ENCODE measurements at regions not wholly inside any gene's neighbourhood (a gene's known extent, or its start where the extent isn't known, plus 50 kb on each side); places are given as distances from the start of the nearest gene placed in this dataset.

DNA sequence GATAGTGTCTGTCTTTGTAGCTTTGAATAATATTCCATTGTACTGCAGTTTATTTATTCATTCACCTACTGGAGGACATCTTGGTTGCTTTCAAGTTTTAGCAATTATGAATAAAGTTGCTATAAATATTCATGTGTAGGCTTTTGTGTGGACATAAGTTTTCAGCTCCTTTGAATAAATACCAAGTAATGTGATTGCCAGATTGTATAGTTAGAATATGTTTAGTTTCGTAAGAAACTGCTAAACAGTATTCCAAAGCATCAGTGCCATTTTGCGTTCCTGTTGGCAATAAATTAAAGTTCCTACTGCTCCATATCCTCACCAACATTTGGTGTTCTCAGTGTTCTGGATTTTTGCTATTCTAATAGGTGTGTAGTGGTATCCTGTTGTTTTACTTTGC is 311.7 kb upstream of the FMN2 start:
- DNase-seq (ENCODE audit: low read depth in 4 of 4, low spot score in 1 of 4): no peak

- no peak for DNase-seq (ENCODE audit: low read depth in 4 of 4, low spot score in 1 of 4)
Observed at GRCh38 chr1:239784896-239785295, 306.8 kb upstream of the FMN2 start.

DNA sequence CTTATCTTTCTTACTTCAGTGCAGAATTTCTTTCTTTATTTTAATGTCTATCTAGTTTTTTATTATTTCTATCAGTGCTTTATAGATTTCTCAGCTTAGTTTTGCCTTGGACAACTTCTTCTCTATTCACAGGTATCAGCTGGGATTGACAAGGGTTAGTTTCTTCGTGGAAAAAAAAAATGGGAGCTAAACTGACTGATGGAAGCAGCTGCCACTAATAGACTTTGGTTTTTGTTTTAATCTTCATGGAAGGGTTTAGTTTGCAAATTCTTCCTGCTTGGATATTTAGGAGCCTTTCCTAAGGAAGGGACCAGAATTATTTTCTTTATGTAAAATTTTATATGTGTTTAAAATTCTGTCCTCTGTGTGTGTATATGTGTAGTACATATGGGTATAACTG is 306.1 kb upstream of the FMN2 start:
- DNase-seq (ENCODE audit: low read depth in 4 of 4, low spot score in 1 of 4): no peak

- DNase-seq (ENCODE audit: low read depth in 4 of 4, low spot score in 1 of 4): no peak
Observed at GRCh38 chr1:239786464-239786863, 305.2 kb upstream of the FMN2 start.

- DNase-seq (ENCODE audit: low read depth in 4 of 4, low spot score in 1 of 4): no peak
Observed at GRCh38 chr1:239792157-239792556, 299.5 kb upstream of the FMN2 start.

GRCh38 chr1:239795304-239795703 is 296.4 kb upstream of the FMN2 start:
- no peak for DNase-seq (ENCODE audit: low read depth in 4 of 4, low spot score in 1 of 4)

DNA sequence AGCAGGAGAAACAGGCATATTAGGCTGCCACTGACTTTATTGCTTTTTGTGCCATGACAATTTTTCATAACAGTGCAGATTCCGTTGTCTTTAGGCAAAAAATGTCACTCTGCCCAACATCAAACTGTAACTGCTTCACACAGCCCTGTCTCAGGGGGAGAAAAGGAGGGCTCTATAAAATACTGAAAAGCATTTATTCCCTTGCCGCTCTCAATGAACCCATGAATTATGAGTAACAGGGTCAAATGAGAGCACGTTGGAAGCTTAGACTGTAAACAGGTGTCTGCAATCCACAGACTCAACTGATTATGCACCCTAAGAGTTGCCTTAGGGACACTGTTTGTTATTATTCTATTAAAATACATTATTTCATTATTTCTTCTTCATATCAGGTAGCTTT is 292.1 kb upstream of the FMN2 start:
- no peak for DNase-seq (ENCODE audit: low read depth in 4 of 4, low spot score in 1 of 4)

- no peak for DNase-seq (ENCODE audit: low read depth in 4 of 4, low spot score in 1 of 4)
Observed at GRCh38 chr1:239800861-239801260, 290.8 kb upstream of the FMN2 start.

DNA sequence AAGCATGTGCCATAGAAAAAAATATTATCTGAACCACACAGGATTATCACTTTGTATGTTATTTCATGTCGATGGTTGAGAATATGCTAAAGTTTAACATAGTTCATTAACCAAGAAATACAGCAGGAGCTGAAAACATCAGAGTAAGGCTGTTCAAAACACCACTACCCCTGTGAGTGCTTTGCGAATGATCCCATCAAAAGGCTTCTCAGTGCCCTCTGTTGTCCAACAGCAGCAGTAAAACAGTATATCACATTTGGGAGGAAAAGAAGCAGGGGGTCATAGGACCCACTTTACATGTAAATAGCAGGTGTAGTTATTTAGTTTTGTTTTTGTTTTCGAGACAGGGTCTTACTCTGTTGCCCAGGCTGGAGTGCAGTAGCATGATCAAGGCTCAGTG is 289.4 kb upstream of the FMN2 start:
- no peak for DNase-seq (ENCODE audit: low read depth in 4 of 4, low spot score in 1 of 4)

DNA sequence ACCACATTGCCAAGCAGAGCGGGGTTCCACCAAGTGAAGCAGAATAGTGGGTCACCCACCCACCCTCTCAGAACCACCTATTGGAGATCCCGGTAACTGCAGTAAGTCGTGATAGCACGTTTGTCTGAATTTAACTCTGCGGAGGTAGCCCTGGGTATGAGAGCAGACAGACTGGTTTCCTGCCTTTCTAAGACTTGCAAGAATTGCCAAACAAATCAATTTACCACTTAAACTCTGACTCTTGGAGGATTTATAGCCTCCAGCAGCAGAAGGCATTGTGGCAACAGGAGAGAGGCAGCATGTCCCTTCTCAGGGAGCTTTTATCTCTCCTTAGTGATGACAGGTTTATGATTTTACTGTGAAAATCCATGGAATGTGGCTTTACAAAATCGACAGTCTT is 287.9 kb upstream of the FMN2 start:
- no peak for DNase-seq (ENCODE audit: low read depth in 4 of 4, low spot score in 1 of 4)

DNA sequence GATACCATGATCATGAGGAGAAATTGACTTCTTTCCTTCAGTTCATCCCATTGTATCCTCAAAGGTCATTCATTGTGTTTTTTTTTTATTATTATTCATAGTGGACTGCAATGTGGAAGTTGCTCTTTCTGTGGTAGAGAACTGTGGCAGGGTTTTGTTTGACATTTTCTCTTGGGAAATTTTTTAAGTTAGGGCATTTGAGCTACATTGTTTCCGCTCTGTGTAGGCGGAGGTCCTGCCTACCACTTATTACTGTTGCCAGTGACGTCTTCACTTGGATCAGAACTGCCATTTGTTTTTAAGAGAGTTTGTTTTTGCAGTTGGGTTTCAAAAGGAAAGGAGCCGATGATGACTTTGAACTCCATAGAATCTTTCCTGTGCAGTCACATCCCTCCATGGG is 287.4 kb upstream of the FMN2 start:
- DNase-seq (ENCODE audit: low read depth in 4 of 4, low spot score in 1 of 4): no peak

DNA sequence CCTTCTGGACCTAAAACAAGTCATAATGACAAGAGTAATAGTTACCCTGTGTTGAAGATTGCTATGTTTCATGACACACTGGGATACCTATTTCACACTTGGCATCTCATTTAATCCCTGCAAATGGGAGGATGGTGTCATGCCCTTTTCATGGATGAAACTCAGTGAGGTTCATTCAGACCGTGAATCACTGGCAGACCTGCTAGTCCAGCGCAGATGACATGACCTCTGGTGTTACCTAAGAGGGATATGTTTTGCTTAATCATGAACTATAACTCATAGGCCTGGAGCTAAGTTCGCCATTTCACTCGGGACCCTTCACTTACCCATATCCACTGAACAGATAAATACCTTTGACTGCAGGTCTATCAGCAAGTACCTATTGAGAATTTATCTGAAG is 286.6 kb upstream of the FMN2 start:
- no peak for DNase-seq (ENCODE audit: low read depth in 4 of 4, low spot score in 1 of 4)

GRCh38 chr1:239805851-239806772 is 285.6 kb upstream of the FMN2 start:
- DNase-seq (ENCODE audit: low read depth in 4 of 4, low spot score in 1 of 4): no peak

- DNase-seq (ENCODE audit: low read depth in 4 of 4, low spot score in 1 of 4): no peak
Observed at GRCh38 chr1:239806897-239807296, 284.8 kb upstream of the FMN2 start.

- no peak for DNase-seq (ENCODE audit: low read depth in 4 of 4, low spot score in 1 of 4)
Observed at GRCh38 chr1:239807361-239807760, 284.3 kb upstream of the FMN2 start.

DNA sequence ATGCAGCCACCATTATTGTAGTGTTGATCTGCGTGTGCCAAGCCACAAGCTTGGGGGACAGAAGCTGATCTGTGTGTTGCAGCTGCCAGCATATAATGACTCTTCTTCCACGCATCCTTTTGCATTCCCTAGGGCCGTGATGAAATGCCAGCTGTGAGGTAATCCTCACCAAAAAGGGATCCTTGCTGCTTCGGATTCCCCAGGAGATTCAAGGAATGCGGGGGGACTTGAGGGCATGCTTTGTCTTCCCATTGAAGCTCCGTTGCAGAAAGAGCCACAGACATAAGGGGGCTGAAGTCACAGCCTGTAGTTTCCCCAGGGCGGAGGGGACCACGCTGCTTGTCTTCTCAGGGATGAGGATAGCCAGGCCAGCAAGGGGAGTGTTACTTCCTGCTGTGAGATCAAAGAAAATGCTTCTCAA is 281.6 kb upstream of the FMN2 start:
- DNase-seq (ENCODE audit: low read depth in 4 of 4, low spot score in 1 of 4): no peak

- DNase-seq (ENCODE audit: low read depth in 4 of 4, low spot score in 1 of 4): no peak
Observed at GRCh38 chr1:239811211-239811885, 280.3 kb upstream of the FMN2 start.

GRCh38 chr1:239812580-239812979 is 279.1 kb upstream of the FMN2 start:
- DNase-seq (ENCODE audit: low read depth in 4 of 4, low spot score in 1 of 4): no peak

DNA sequence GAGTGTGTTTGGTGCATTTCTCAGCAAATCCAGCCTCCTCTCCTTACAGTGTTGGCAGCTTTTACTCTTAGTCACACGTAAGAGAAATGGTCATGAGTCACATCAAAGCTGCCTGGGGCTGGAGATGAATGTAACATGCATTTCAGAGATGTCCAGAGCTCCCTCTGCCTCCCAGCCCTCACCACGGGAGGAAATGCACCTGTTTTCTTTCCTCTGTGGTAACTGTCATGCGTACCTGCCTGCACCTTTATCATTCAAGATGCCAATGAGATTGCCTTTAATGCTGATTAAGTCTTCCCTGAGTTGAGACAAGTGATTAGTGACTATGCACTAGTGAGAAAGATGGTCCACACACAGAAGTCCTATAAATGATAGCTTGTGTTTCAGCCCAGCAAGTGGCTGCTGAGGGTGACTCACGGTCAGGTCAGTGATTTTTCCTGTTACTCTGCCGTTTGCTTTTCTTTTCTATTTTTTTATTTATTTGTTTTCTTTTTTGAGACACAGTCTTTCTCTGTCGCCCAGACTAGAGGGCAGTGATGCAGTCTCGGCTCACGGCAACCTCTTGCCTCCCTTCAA is 277.3 kb upstream of the FMN2 start:
- DNase-seq (ENCODE audit: low read depth in 4 of 4, low spot score in 1 of 4): no peak

DNA sequence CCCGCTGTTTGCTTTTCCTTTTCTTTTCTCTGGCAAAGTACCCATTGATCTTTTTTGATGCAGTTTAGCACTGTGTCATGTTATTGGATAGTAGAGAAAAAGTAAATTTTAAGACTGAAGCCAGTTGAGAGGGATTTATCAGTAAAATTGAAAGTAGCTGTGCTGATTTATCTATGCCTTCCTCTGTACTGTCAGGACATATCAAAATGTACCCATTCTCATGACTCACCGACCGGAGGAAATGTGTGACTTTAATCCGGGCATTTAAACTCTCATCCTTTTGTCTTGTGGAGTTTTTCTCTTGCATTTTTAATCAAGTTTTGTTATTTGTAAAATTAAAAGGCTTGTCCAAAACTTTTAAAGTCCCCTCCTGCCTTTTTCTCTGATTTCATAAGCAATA is 276.6 kb upstream of the FMN2 start:
- DNase-seq (ENCODE audit: low read depth in 4 of 4, low spot score in 1 of 4): no peak

DNA sequence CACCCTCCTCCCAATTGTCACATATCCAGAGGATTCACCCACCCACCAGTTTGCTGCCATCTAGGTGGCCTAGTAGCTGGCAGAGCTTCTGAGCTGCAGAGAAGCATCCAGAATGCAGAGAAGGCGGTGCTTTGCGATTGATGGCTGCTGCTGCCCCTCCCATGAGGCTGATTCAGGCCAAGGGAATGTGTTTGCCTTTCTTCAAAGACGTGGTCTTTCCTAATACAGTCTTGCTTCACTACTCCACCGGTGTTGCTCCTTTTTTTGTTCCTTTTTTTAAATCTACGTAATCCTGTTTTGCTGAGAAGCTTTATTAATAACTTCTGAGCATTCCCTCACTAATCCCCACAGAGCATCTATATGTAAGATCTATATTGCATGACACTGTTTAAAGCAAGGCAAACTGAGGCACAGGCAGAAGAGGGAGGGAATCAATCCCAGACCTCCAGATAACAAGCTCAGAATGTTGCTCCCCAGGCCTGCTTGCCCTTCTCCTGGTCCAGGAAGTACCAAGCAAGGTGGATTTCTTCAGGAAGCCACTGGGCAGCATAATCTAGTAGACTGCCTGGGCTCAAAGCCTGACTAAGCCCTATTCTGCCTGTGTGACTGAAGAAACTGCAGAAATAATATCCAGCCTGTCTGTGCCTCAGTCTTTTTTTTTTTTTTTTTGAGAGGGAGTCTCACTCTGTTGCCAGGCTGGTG is 275.5 kb upstream of the FMN2 start:
- DNase-seq (ENCODE audit: low read depth in 4 of 4, low spot score in 1 of 4): no peak

DNA sequence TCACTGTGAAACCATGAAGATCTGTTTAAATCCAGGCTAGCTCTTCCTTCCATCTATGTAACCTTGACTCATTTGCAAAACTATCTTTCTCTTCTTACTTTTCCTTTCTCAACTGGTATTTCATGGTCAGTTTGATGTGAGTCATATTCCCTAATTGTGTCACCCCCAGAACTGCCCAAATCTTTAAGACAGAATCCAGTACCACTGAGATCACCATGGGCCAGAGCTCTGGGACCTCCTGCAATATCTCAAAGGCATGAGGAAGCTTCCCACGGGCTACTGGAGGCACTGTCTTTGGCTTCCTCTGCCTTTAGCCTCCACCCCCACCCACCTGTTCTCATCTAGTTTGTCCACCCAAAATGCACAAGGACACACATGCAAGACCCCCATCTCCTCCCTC is 274.4 kb upstream of the FMN2 start:
- DNase-seq (ENCODE audit: low read depth in 4 of 4, low spot score in 1 of 4): no peak
